Smooth muscle cell of the brain vasculature (primary cell): ENCODE measurements at regions not wholly inside any gene's neighbourhood (a gene's known extent, or its start where the extent isn't known, plus 50 kb on each side); places are given as distances from the start of the nearest gene placed in this dataset.

Experiments
- DNase-seq: peaks from one replicate; pipeline ENCODE4 v3.0.0-alpha.2; 2012; ENCODE audit warnings: low read depth, low spot score

DNA sequence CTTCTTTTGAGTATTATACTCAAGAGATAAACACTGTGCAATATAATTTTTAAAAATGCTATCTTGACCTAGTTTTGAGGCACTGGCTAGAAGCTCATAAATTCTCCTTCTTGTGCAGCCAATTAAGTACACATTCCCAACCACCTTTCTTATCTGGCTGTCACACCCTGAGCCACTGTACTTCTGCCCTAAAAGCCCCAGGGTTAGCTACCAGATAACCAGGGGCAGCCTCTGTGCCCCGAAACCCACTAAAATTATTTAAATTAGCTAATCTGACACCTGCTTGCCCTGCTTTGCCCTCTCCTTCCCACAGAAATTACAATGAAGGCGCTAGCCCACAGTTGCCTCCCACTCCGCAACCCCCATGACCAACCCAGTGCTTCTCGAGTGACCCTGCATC lies 597.3 kb upstream of the TYRP1 start:
- no peak for DNase-seq

GRCh38 chr9:12133416-12133815 lies 559.8 kb upstream of the TYRP1 start:
- no peak for DNase-seq

GRCh38 chr9:12141422-12141821 lies 551.8 kb upstream of the TYRP1 start:
- no peak for DNase-seq

GRCh38 chr9:12155401-12156134 lies 537.6 kb upstream of the TYRP1 start:
- no peak for DNase-seq

- DNase-seq, result no peak
Measured at GRCh38 chr9:12162181-12162815, 530.9 kb upstream of the TYRP1 start.

GRCh38 chr9:12163723-12164458 lies 529.3 kb upstream of the TYRP1 start:
- no peak for DNase-seq

DNA sequence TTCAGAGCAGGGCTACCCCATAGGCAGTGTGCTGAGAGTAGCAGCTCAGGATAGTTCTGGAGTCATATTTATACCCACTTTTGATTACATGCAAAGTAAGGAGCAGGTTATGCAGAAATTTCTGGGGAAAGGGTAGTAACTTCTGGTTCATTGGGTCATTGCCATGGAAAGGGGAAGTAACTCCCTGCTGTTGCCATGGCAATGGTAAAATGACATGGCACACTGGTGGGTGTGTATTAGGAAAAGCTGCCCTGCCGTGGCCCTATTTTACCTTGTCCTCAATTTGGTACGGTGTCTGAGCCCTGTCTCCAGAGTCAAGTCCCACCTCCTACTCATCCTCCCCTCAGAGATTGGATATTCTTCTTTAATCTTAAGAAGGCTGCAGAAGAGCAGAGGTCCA lies 526.7 kb upstream of the TYRP1 start:
- DNase-seq, result no peak

DNA sequence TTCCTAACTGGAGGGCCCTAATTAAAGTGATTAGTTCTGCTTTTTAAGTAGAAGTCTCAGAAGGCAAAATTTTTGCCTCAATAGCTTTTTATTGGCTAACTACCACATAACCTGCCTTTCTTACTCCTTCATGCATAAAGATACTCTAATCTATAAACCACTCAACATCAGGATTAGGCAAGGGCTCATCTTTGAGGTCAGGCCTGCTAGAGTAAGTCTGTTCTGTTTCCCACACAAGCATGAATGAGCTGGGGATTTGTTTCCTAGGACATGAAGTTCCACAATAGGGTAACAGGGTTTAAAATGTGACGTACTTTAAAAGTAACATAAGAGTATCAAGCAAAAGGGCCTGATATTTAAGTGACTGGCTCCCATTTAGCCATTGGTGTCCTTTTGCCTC lies 522.7 kb upstream of the TYRP1 start:
- no peak for DNase-seq

GRCh38 chr9:12178634-12179033 lies 514.6 kb upstream of the TYRP1 start:
- DNase-seq, result no peak

GRCh38 chr9:12182806-12183205 lies 510.4 kb upstream of the TYRP1 start:
- no peak for DNase-seq

GRCh38 chr9:12183321-12183720 lies 509.9 kb upstream of the TYRP1 start:
- DNase-seq, result no peak

DNA sequence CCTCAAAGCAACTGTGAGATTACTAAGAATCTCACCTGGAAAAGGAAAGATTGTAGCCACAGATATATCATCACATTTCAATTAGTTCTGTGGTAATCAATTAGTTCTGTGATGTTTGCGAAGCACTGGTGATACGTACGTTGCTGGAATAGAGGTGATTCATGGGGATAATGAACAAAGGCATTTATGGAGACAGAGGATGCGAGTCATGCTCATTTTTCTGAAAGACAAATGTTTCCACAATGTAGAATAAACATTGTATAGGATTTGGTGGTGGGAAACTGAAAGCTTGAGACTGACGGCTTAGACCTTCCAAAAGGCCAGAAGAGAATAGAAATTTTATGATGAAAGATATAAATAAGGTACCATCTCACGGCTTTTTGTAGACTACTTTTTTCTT lies 507.3 kb upstream of the TYRP1 start:
- DNase-seq, result no peak

GRCh38 chr9:12191630-12192029 lies 501.6 kb upstream of the TYRP1 start:
- no peak for DNase-seq

- DNase-seq, result no peak
Measured at GRCh38 chr9:12194731-12195130, 498.5 kb upstream of the TYRP1 start.

- DNase-seq, result no peak
Measured at GRCh38 chr9:12195456-12195855, 497.7 kb upstream of the TYRP1 start.

DNA sequence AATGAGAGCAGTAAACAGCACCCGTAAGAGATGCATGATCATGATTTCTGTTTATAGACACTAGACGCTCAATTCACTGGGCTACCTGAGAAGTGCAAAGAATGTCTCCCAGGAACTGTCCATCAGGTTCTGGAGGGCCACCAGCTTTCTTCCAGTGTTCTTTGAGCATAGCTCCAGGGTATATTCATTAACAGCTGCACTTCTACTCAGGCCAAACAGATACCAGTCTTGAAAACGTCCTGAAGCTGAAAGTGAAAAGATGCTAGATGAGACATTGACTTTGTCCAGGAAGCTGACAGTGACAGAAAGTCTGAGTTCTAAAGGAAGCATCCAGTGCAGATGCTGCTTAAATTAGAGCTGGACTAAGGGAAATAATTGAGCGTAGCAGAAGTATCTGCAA lies 488.7 kb upstream of the TYRP1 start:
- no peak for DNase-seq

DNA sequence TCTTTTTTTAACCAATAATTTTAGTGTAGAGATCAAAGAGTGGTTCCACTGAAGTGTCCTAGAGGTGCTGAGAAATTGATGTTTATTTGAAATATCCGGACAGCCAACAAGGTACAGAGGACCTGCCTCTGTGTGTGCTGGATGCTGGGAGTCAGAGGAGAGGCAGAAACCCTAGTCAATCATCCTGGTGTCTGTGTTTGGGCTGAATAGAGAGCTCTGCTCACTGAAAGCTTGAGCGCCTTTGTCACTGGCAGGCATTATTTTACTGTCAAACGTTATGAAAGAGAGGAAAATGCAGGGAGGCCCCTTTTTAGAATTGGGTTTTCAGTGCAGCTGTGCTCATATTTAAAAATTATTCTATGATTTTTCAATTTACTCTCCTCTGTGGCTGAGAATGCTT lies 480.3 kb upstream of the TYRP1 start:
- no peak for DNase-seq

GRCh38 chr9:12221470-12221869 lies 471.7 kb upstream of the TYRP1 start:
- no peak for DNase-seq

GRCh38 chr9:12224449-12224848 lies 468.7 kb upstream of the TYRP1 start:
- DNase-seq, result no peak

GRCh38 chr9:12230708-12231107 lies 462.5 kb upstream of the TYRP1 start:
- DNase-seq, result no peak

GRCh38 chr9:12231832-12232231 lies 461.4 kb upstream of the TYRP1 start:
- no peak for DNase-seq

DNA sequence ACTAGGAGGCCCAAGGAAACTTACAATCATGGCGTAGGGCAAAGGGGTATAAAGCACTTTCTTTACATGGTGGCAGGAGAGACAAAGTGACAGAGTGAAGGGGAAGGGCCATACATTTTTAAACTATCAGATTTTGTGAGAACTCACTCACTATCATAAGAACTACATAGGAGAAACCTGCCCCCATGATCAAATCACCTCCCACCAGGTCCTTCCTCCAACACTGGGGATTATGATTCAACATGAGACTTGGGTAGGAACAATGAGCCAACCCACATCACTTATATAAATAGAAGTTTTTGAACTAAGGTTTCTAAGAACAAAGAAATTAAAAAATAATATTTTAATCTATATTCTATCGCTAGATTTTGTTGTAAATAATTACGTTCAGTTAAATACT lies 460.3 kb upstream of the TYRP1 start:
- no peak for DNase-seq

DNA sequence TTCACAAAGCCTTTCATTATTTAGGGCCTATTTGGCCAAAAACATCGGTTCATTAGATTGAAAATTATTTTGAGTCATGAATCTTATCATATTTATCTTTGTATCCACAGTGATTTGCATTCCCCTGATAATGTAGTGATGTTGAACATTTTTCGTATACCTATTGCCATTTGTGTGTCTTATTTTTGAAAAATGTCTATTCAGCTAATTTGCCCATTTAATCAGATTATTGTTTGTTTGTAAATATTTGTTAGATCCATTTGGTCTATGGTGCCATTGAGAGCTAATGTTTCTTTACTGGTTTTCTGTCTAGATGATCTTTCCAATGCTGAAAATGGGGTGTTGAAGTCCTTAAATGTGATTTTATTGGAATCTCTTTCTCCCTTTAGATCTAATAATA lies 439.2 kb upstream of the TYRP1 start:
- DNase-seq, result no peak
